ENCODE measurements at regions not wholly inside any gene's neighbourhood (a gene's known extent, or its start where the extent isn't known, plus 50 kb on each side); places are given as distances from the start of the nearest gene placed in this dataset.

DNA sequence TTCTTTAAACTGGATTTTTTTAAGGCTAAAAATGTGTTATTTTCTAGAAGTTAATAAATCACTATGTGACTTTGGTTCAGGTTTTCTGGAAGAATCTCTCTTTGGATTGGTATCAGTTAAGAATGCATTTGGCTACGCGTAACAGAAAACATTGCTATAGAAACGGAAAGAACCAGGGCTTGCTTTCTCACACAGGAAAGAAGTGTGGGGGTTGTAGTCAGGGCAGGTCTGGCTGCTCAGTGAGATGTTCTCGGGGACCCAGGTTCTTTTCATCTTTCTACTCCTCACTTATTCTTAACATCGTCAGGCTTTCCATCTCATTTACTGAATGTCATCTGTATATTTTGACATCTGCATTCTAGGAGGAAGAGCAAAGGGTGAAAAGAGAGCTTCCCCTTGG, 191.4 kb downstream of the ZBTB18 start:
- TF ChIP-seq, protein P1, sequence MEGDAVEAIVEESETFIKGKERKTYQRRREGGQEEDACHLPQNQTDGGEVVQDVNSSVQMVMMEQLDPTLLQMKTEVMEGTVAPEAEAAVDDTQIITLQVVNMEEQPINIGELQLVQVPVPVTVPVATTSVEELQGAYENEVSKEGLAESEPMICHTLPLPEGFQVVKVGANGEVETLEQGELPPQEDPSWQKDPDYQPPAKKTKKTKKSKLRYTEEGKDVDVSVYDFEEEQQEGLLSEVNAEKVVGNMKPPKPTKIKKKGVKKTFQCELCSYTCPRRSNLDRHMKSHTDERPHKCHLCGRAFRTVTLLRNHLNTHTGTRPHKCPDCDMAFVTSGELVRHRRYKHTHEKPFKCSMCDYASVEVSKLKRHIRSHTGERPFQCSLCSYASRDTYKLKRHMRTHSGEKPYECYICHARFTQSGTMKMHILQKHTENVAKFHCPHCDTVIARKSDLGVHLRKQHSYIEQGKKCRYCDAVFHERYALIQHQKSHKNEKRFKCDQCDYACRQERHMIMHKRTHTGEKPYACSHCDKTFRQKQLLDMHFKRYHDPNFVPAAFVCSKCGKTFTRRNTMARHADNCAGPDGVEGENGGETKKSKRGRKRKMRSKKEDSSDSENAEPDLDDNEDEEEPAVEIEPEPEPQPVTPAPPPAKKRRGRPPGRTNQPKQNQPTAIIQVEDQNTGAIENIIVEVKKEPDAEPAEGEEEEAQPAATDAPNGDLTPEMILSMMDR (IDR thresholded peaks at IDR 0.05): no peak
- TF ChIP-seq POLR2A (IDR thresholded peaks at IDR 0.05): no peak
